ENCODE measurements at regions not wholly inside any gene's neighbourhood (a gene's known extent, or its start where the extent isn't known, plus 50 kb on each side); places are given as distances from the start of the nearest gene placed in this dataset.

DNA sequence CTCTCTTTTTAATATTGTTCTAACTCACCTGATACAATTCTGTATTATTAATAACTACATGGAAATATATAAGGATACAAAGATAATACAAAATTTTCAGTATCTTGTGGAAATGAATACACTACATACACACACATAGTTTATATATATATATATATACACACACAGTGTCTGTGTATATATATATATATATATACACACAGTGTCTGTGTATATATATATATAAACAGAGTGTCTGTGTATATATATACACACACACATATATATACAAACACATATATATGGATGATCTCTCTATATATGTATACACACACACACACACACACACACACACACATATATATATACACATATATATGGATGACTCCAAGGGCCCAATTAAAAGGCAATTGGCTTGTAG is 749.1 kb downstream of the DACH1 start:
- no peaks in the 10 kb centered on the region for H3K4me1 ChIP-seq
- no peak overlapping the region for H3K27ac ChIP-seq
- H3K27me3 ChIP-seq: no peaks in the 10 kb centered on the region
- H3K36me3 ChIP-seq: no peaks in the 10 kb centered on the region
- no peak overlapping the region for H3K4me3 ChIP-seq
- TF ChIP-seq, protein P1, sequence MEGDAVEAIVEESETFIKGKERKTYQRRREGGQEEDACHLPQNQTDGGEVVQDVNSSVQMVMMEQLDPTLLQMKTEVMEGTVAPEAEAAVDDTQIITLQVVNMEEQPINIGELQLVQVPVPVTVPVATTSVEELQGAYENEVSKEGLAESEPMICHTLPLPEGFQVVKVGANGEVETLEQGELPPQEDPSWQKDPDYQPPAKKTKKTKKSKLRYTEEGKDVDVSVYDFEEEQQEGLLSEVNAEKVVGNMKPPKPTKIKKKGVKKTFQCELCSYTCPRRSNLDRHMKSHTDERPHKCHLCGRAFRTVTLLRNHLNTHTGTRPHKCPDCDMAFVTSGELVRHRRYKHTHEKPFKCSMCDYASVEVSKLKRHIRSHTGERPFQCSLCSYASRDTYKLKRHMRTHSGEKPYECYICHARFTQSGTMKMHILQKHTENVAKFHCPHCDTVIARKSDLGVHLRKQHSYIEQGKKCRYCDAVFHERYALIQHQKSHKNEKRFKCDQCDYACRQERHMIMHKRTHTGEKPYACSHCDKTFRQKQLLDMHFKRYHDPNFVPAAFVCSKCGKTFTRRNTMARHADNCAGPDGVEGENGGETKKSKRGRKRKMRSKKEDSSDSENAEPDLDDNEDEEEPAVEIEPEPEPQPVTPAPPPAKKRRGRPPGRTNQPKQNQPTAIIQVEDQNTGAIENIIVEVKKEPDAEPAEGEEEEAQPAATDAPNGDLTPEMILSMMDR (IDR thresholded peaks at IDR 0.05): no peak
- TF ChIP-seq POLR2AphosphoS5 (IDR thresholded peaks at IDR 0.05; ENCODE audit: insufficient read depth in 1 of 2, low read depth in 1 of 2): no peak
- TF ChIP-seq POLR2A (IDR thresholded peaks at IDR 0.05): no peak
- DNase-seq (ENCODE audit: extremely low spot score in 2 of 2): no peak
- intact Hi-C loops (cut with DNase I): no loop called here
- no peaks in the 10 kb centered on the region for H3K9me3 ChIP-seq

GRCh38 chr13:71115301-71115700 is 751.7 kb downstream of the DACH1 start:
- no peak overlapping the region for H3K27ac ChIP-seq
- H3K4me3 ChIP-seq: no peak overlapping the region
- H3K9me3 ChIP-seq: no peaks in the 10 kb centered on the region
- TF ChIP-seq POLR2AphosphoS5 (IDR thresholded peaks at IDR 0.05; ENCODE audit: insufficient read depth in 1 of 2, low read depth in 1 of 2): no peak
- no peak for TF ChIP-seq POLR2A (IDR thresholded peaks at IDR 0.05)
- TF ChIP-seq, protein P1 (IDR thresholded peaks at IDR 0.05): no peak
- DNase-seq (ENCODE audit: extremely low spot score in 2 of 2): no peak
- no peaks in the 10 kb centered on the region for H3K4me1 ChIP-seq
- intact Hi-C loops (cut with DNase I): no loop called here
- no peaks in the 10 kb centered on the region for H3K36me3 ChIP-seq
- H3K27me3 ChIP-seq: no peaks in the 10 kb centered on the region

DNA sequence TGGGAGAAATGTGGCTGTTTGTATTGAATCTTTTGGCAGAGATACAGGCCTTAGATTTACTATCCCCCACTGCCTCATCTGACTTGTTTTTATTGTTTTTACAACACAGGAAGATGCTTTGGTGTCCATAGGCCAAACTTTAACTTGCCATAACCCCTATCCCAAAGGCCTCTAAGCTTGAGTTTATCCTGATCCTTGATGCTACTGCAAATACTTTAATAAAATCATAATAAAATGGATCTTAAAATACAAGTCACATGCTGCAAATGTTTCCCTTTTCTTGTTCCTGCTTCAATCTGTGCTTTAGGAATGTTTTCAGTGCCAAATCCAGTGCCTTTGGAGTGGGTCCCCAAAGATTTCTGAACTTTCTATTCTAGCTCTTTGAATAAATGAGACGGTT is 770.6 kb downstream of the DACH1 start:
- Histone ChIP-seq H3K27me3 (no peaks in the 10 kb centered on the region), H3K4me3 (no peak overlapping the region), H3K4me1 (no peaks in the 10 kb centered on the region), H3K36me3 (no peaks in the 10 kb centered on the region), H3K27ac (no peak overlapping the region), H3K9me3 (no peaks in the 10 kb centered on the region)
- intact Hi-C loops (cut with DNase I): no loop called here
- TF ChIP-seq, protein P1 (IDR thresholded peaks at IDR 0.05): no peak
- no peak for TF ChIP-seq POLR2AphosphoS5 (IDR thresholded peaks at IDR 0.05; ENCODE audit: insufficient read depth in 1 of 2, low read depth in 1 of 2)
- no peak for TF ChIP-seq POLR2A (IDR thresholded peaks at IDR 0.05)
- DNase-seq (ENCODE audit: extremely low spot score in 2 of 2): no peak

- DNase-seq (ENCODE audit: extremely low spot score in 2 of 2): no peak
- Histone ChIP-seq H3K4me1 (no peaks in the 10 kb centered on the region), H3K9me3 (no peaks in the 10 kb centered on the region), H3K27me3 (no peaks in the 10 kb centered on the region), H3K4me3 (no peak overlapping the region), H3K27ac (no peak overlapping the region), H3K36me3 (no peaks in the 10 kb centered on the region)
- TF ChIP-seq POLR2A (IDR thresholded peaks at IDR 0.05) (no peak), POLR2AphosphoS5 (IDR thresholded peaks at IDR 0.05; ENCODE audit: insufficient read depth in 1 of 2, low read depth in 1 of 2) (no peak)
- TF ChIP-seq, protein P1 (IDR thresholded peaks at IDR 0.05): no peak
- intact Hi-C loops (cut with DNase I): no loop called here
Measured at GRCh38 chr13:71090990-71091389, 776.0 kb downstream of the DACH1 start.

GRCh38 chr13:71089056-71089455 is 777.9 kb downstream of the DACH1 start:
- H3K9me3 ChIP-seq: no peaks in the 10 kb centered on the region
- TF ChIP-seq, protein P1 (IDR thresholded peaks at IDR 0.05): no peak
- TF ChIP-seq POLR2AphosphoS5 (IDR thresholded peaks at IDR 0.05; ENCODE audit: insufficient read depth in 1 of 2, low read depth in 1 of 2) (no peak), POLR2A (IDR thresholded peaks at IDR 0.05) (no peak)
- intact Hi-C loops (cut with DNase I): no loop called here
- H3K36me3 ChIP-seq: no peaks in the 10 kb centered on the region
- no peak overlapping the region for H3K4me3 ChIP-seq
- no peaks in the 10 kb centered on the region for H3K27me3 ChIP-seq
- no peak for DNase-seq (ENCODE audit: extremely low spot score in 2 of 2)
- no peaks in the 10 kb centered on the region for H3K4me1 ChIP-seq
- no peak overlapping the region for H3K27ac ChIP-seq
